Peyer's patch (tissue), 4 donors: ENCODE measurements at regions not wholly inside any gene's neighbourhood (a gene's known extent, or its start where the extent isn't known, plus 50 kb on each side); places are given as distances from the start of the nearest gene placed in this dataset.

Experiments used
- DNase-seq, 3 donors: peaks; one replicate each; pipeline ENCODE4 v3.0.0-alpha.2; 2017 to 2019
- H3K27ac ChIP-seq, 4 donors: fragments of 200-600 bp; sonication (generic); one replicate each; pipeline ENCODE4 v1.5.1; 2016 to 2019
- H3K27me3 ChIP-seq, 2 donors: fragments of 200-600 bp; sonication (generic); one replicate each; pipeline ENCODE4 v1.5.1; 2019
- H3K36me3 ChIP-seq, 3 donors: fragments of 200-600 bp; sonication (generic); one replicate each; pipeline ENCODE4 v1.5.1; 2016 to 2019
- H3K4me1 ChIP-seq, 4 donors: fragments of 200-600 bp; sonication (generic); one replicate each; pipeline ENCODE4 v1.5.1; 2016 to 2019
- H3K4me3 ChIP-seq, 4 donors: fragments of 200-600 bp; sonication (generic); 1 replicate in 3 of 4; 2 replicates in 1 of 4; pipeline ENCODE4 v1.5.1; 2016 to 2019; ENCODE audit warnings: mild to moderate bottlenecking in 1 of 4
- H3K9me3 ChIP-seq, 4 donors: fragments of 200-600 bp; sonication (generic); one replicate each; pipeline ENCODE4 v1.5.1; 2016 to 2019; ENCODE audit warnings: mild to moderate bottlenecking in 1 of 4
- POLR2A ChIP-seq, 2 donors: fragments of 450-650 bp; IDR thresholded peaks; one replicate each; pipeline ENCODE4 v1.5.1; 2017; ENCODE audit warnings: antibody characterized with exemption in 2 of 2, mild to moderate bottlenecking in 2 of 2, moderate library complexity in 2 of 2
- TF ChIP-seq, protein P1 (sequence below), 6 experiments: fragments of 450-650 bp in 4 of 6; fragments of 200-600 bp in 2 of 6; sonication (generic) in 1 of 6; IDR thresholded peaks; one replicate each; pipeline ENCODE4 v1.5.1; 2017 to 2019; ENCODE audit warnings: antibody characterized with exemption in 6 of 6, mild to moderate bottlenecking in 3 of 6, moderate library complexity in 1 of 6

DNA sequence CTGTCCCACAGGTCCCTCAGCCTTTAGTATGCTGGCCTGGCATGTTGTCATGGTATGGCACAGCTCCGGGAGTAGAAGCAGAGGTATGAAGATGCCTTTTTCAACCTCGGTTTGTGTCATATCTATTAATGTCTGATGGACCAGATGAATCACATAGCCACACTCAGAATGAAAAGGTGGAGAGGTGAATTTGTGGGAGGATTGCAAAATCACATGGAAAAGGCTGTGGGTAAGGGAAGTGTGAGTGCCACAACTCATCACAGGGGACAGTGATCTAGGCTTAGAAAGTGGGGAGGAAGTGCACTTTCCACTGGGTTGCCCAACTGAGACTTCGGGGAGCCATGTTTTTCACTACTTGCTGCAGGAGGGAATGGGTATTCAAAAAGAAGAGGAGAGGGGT lies 190.7 kb downstream of the WDR11 start:
- no peaks in the 10 kb centered on the region for H3K27me3 ChIP-seq
- TF ChIP-seq, protein P1, sequence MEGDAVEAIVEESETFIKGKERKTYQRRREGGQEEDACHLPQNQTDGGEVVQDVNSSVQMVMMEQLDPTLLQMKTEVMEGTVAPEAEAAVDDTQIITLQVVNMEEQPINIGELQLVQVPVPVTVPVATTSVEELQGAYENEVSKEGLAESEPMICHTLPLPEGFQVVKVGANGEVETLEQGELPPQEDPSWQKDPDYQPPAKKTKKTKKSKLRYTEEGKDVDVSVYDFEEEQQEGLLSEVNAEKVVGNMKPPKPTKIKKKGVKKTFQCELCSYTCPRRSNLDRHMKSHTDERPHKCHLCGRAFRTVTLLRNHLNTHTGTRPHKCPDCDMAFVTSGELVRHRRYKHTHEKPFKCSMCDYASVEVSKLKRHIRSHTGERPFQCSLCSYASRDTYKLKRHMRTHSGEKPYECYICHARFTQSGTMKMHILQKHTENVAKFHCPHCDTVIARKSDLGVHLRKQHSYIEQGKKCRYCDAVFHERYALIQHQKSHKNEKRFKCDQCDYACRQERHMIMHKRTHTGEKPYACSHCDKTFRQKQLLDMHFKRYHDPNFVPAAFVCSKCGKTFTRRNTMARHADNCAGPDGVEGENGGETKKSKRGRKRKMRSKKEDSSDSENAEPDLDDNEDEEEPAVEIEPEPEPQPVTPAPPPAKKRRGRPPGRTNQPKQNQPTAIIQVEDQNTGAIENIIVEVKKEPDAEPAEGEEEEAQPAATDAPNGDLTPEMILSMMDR (IDR thresholded peaks at IDR 0.05) = no peak
- no peak for TF ChIP-seq POLR2A (IDR thresholded peaks at IDR 0.05)
- no peak overlapping the region for H3K4me3 ChIP-seq
- H3K27ac ChIP-seq = no peak overlapping the region
- no peak for DNase-seq
- no peaks in the 10 kb centered on the region for H3K36me3 ChIP-seq
- no peaks in the 10 kb centered on the region for H3K4me1 ChIP-seq
- H3K9me3 ChIP-seq = no peaks in the 10 kb centered on the region

DNA sequence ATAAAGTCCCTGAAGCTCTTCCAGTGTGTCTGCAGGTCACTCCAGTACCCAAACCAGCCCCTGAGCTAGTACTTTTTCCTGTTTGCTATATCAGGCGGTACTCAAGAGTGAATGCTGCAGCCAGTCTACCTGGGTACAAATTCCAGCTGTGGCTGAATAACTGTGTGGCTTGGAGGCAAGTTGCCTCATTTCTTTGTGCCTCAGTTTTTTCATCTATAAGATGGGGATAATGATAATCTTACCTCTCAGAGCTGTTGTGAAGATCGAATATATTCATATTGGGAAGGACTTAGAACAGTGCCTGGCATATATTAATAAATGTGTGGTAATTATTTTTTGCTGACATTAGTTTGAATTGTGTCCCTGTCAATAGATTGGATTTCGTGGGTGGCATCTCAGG lies 191.2 kb downstream of the WDR11 start:
- no peaks in the 10 kb centered on the region for H3K36me3 ChIP-seq
- no peaks in the 10 kb centered on the region for H3K27me3 ChIP-seq
- no peak for DNase-seq
- H3K9me3 ChIP-seq = no peaks in the 10 kb centered on the region
- TF ChIP-seq, protein P1 (IDR thresholded peaks at IDR 0.05) = no peak
- no peak for TF ChIP-seq POLR2A (IDR thresholded peaks at IDR 0.05)
- H3K4me1 ChIP-seq = no peaks in the 10 kb centered on the region
- H3K4me3 ChIP-seq = no peak overlapping the region
- no peak overlapping the region for H3K27ac ChIP-seq

GRCh38 chr10:121043124-121043849 lies 192.1 kb downstream of the WDR11 start:
- no peak for DNase-seq
- H3K27ac ChIP-seq = no peak overlapping the region
- H3K36me3 ChIP-seq = no peaks in the 10 kb centered on the region
- H3K9me3 ChIP-seq = no peaks in the 10 kb centered on the region
- no peak overlapping the region for H3K4me3 ChIP-seq
- TF ChIP-seq, protein P1 (IDR thresholded peaks at IDR 0.05) = no peak
- no peak for TF ChIP-seq POLR2A (IDR thresholded peaks at IDR 0.05)
- no peaks in the 10 kb centered on the region for H3K4me1 ChIP-seq
- H3K27me3 ChIP-seq = no peaks in the 10 kb centered on the region

DNA sequence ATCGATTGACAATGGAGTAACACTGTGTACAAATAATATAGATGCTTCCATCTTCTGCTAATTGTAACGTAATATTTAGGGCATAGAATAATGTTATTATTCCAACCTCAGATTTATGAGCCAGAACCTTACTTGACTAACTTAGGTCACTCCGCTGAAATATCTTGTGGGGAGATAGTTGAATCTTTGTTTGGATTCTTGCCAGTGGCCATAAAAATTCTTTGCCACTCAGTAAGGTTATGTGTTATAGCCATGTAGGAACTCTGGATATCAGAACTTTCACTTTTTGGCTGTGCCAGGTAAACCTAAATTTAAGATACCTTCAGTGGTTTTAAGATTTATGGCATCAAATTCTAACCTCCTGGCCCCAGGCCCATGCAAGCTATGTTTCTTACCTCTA lies 197.6 kb downstream of the WDR11 start:
- H3K27me3 ChIP-seq = no peaks in the 10 kb centered on the region
- H3K4me3 ChIP-seq = no peak overlapping the region
- no peaks in the 10 kb centered on the region for H3K9me3 ChIP-seq
- H3K4me1 ChIP-seq = no peaks in the 10 kb centered on the region
- DNase-seq = no peak
- H3K36me3 ChIP-seq = no peaks in the 10 kb centered on the region
- TF ChIP-seq POLR2A (IDR thresholded peaks at IDR 0.05) = no peak
- TF ChIP-seq, protein P1 (IDR thresholded peaks at IDR 0.05) = no peak
- H3K27ac ChIP-seq = no peak overlapping the region

- H3K36me3 ChIP-seq = no peaks in the 10 kb centered on the region
- H3K9me3 ChIP-seq = no peaks in the 10 kb centered on the region
- no peak for TF ChIP-seq POLR2A (IDR thresholded peaks at IDR 0.05)
- TF ChIP-seq, protein P1 (IDR thresholded peaks at IDR 0.05) = no peak
- no peak overlapping the region for H3K27ac ChIP-seq
- no peak for DNase-seq
- H3K4me1 ChIP-seq = no peaks in the 10 kb centered on the region
- H3K4me3 ChIP-seq = no peak overlapping the region
- no peaks in the 10 kb centered on the region for H3K27me3 ChIP-seq
These were observed 198.3 kb downstream of the WDR11 start for GRCh38 chr10:121049489-121049888.

DNA sequence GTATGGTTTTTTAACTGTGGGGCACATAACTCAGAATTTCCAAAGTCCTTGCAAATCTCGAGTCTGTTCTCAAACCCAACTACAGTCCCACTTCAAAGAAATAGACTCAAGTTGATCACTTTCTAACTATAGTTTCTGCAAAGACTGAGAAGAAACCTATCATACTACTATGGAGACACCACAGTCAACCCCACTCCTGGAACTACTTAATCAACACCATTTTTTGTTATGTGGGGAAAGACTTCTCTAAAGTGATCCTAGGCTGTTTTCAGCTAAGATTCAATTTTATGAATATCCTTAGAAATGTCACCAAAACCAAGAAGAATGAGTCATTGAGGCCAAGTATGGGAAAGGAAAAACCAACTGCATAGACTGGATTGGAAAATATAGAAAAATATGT lies 198.8 kb downstream of the WDR11 start:
- no peak overlapping the region for H3K4me3 ChIP-seq
- no peaks in the 10 kb centered on the region for H3K9me3 ChIP-seq
- no peaks in the 10 kb centered on the region for H3K27me3 ChIP-seq
- no peak overlapping the region for H3K27ac ChIP-seq
- TF ChIP-seq POLR2A (IDR thresholded peaks at IDR 0.05) = no peak
- TF ChIP-seq, protein P1 (IDR thresholded peaks at IDR 0.05) = no peak
- H3K4me1 ChIP-seq = no peaks in the 10 kb centered on the region
- H3K36me3 ChIP-seq = no peaks in the 10 kb centered on the region
- DNase-seq = no peak
